ENCODE measurements at regions not wholly inside any gene's neighbourhood (a gene's known extent, or its start where the extent isn't known, plus 50 kb on each side); places are given as distances from the start of the nearest gene placed in this dataset.

- no peak for ATAC-seq
- TF ChIP-seq GLIS3 (CRISPR knock-in tag; IDR thresholded peaks at IDR 0.05) (no peak), PATZ1 (CRISPR knock-in tag; IDR thresholded peaks at IDR 0.05; ENCODE audit: borderline replicate concordance) (no peak), ZFP30 (CRISPR knock-in tag; IDR thresholded peaks at IDR 0.05) (no peak), ARNTL (CRISPR knock-in tag; IDR thresholded peaks at IDR 0.05; ENCODE audit: borderline replicate concordance, low read depth) (no peak), TOX (CRISPR knock-in tag; IDR thresholded peaks at IDR 0.05; ENCODE audit: borderline replicate concordance) (no peak), ESRRG (CRISPR knock-in tag; IDR thresholded peaks at IDR 0.05) (no peak), ZFP3 (CRISPR knock-in tag; IDR thresholded peaks at IDR 0.05) (no peak), CREB5 (CRISPR knock-in tag; IDR thresholded peaks at IDR 0.05; ENCODE audit: low read depth) (no peak), TCF4 (CRISPR knock-in tag; IDR thresholded peaks at IDR 0.05; ENCODE audit: borderline replicate concordance) (no peak), CSDC2 (CRISPR knock-in tag; IDR thresholded peaks at IDR 0.05) (no peak), ZNF70 (CRISPR knock-in tag; IDR thresholded peaks at IDR 0.05) (no peak), POU6F1 (CRISPR knock-in tag; IDR thresholded peaks at IDR 0.05; ENCODE audit: borderline replicate concordance, low read depth) (no peak), ZNF8 (CRISPR knock-in tag; IDR thresholded peaks at IDR 0.05) (no peak), ZC3H10 (CRISPR knock-in tag; IDR thresholded peaks at IDR 0.05) (no peak)
Measured at GRCh38 chr20:40808936-40809335, 119.9 kb upstream of the MAFB start.

GRCh38 chr20:40809361-40809760 is 120.3 kb upstream of the MAFB start:
- no peak for ATAC-seq
- no peak for TF ChIP-seq ZNF8 (CRISPR knock-in tag; IDR thresholded peaks at IDR 0.05)
- TF ChIP-seq BACH2 (CRISPR knock-in tag; IDR thresholded peaks at IDR 0.05; ENCODE audit: borderline replicate concordance), result no peak

GRCh38 chr20:40810332-40811000 is 121.4 kb upstream of the MAFB start:
- TF ChIP-seq PATZ1 (CRISPR knock-in tag; IDR thresholded peaks at IDR 0.05; ENCODE audit: borderline replicate concordance) (no peak), ZFP30 (CRISPR knock-in tag; IDR thresholded peaks at IDR 0.05) (no peak), PPARA (CRISPR knock-in tag; IDR thresholded peaks at IDR 0.05; ENCODE audit: borderline replicate concordance) (no peak), ZNF70 (CRISPR knock-in tag; IDR thresholded peaks at IDR 0.05) (no peak), ZC3H10 (CRISPR knock-in tag; IDR thresholded peaks at IDR 0.05) (no peak), BACH2 (CRISPR knock-in tag; IDR thresholded peaks at IDR 0.05; ENCODE audit: borderline replicate concordance) (no peak), TCF4 (CRISPR knock-in tag; IDR thresholded peaks at IDR 0.05; ENCODE audit: borderline replicate concordance) (no peak), CSDC2 (CRISPR knock-in tag; IDR thresholded peaks at IDR 0.05) (no peak), TSHZ2 (CRISPR knock-in tag; IDR thresholded peaks at IDR 0.05) (no peak), ARNTL (CRISPR knock-in tag; IDR thresholded peaks at IDR 0.05; ENCODE audit: borderline replicate concordance, low read depth) (no peak), RARB (CRISPR knock-in tag; IDR thresholded peaks at IDR 0.05) (no peak), CREB5 (CRISPR knock-in tag; IDR thresholded peaks at IDR 0.05; ENCODE audit: low read depth) (no peak), ZNF565 (CRISPR knock-in tag; conservative IDR thresholded peaks at IDR 0.05; ENCODE audit: low read depth) (no peak)
- no peak for ATAC-seq
